ENCODE measurements at regions not wholly inside any gene's neighbourhood (a gene's known extent, or its start where the extent isn't known, plus 50 kb on each side); places are given as distances from the start of the nearest gene placed in this dataset.

- intact Hi-C loops (cut with DNase I): no loop called here
- WGBS (ENCODE audit: insufficient coverage, low coverage, low lambda C conversion rate, missing lambda C conversion rate): 23% methylated on average over 3 of the region's 3 CpGs
- Histone ChIP-seq H3K36me3 (no peaks in the 10 kb centered on the region), H3K4me3 (no peak overlapping the region), H3K4me1 (no peaks in the 10 kb centered on the region), H3K27ac (no peak overlapping the region), H3K27me3 (no peaks in the 10 kb centered on the region), H3K9me3 (no peaks in the 10 kb centered on the region)
- no peak for DNase-seq
- ATAC-seq: no peak
- no peak for TF ChIP-seq CTCF (IDR thresholded peaks at IDR 0.05)
- TF ChIP-seq POLR2A (IDR thresholded peaks at IDR 0.05): no peak
Measured at GRCh38 chr4:129614611-129615010, 518.7 kb downstream of the C4orf33 start.

GRCh38 chr4:129622566-129622965, 526.6 kb downstream of the C4orf33 start:
- intact Hi-C loops (cut with DNase I): no loop called here

GRCh38 chr4:129623233-129623875, 527.4 kb downstream of the C4orf33 start:
- intact Hi-C loops (cut with DNase I): no loop called here

More at GRCh38 chr4:129622566-129622965, 526.6 kb downstream of the C4orf33 start:
- DNase-seq (no peak), ATAC-seq (no peak)
- H3K4me1 ChIP-seq: peaks cover 0 to 3% (median 0%) of the 10 kb centered on the region in 4 donors
- no peaks in the 10 kb centered on the region for H3K27me3 ChIP-seq
- H3K36me3 ChIP-seq: no peaks in the 10 kb centered on the region
- H3K27ac ChIP-seq: no peak overlapping the region
- no peak overlapping the region for H3K4me3 ChIP-seq
- WGBS (ENCODE audit: insufficient coverage, low coverage, low lambda C conversion rate, missing lambda C conversion rate): 74% methylated on average over 2 of the region's 2 CpGs
- no peaks in the 10 kb centered on the region for H3K9me3 ChIP-seq
- TF ChIP-seq POLR2A (IDR thresholded peaks at IDR 0.05): no peak
- TF ChIP-seq CTCF (IDR thresholded peaks at IDR 0.05): no peak

DNA sequence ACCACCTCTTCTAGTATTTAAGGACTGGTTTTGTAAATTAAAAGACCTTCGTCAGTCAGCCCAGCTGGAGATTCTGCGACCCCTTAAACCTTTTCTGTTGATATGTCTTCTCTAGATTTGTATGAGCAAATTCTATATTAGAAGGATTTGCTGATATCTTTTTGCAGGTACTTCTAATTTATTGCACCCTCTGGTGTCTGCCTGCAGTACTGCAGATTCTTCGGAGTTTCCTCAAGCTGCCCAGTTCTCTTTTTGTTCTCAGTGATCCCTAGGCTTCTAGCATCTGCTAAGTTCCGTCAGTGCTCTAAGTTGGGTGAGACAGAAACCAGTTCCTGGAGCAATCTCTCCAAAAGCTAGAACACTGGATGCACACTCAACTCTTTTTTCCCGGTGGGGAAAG, 545.2 kb downstream of the C4orf33 start:
- H3K9me3 ChIP-seq: no peaks in the 10 kb centered on the region
- no peaks in the 10 kb centered on the region for H3K27me3 ChIP-seq
- peak; percentile 84 to 94 (median 88) for ATAC-seq
- DNase-seq: peak in 2 of 3 donors; percentile 29 to 58
- H3K27ac ChIP-seq: no peak overlapping the region
- intact Hi-C loops (cut with DNase I): loop anchor here in 1 of 2 donors (10.0 kb wide), 1 partner anchor 116 kb away; no protein-coding TSS in a partner anchor
- H3K36me3 ChIP-seq: no peaks in the 10 kb centered on the region
- TF ChIP-seq POLR2A (IDR thresholded peaks at IDR 0.05) (no peak), CTCF (IDR thresholded peaks at IDR 0.05) (peak; percentile 80 to 86 (median 84))
- no peak overlapping the region for H3K4me3 ChIP-seq
- 20% methylated on average over 5 of the region's 5 CpGs for WGBS (ENCODE audit: insufficient coverage, low coverage, low lambda C conversion rate, missing lambda C conversion rate)
- H3K4me1 ChIP-seq: no peaks in the 10 kb centered on the region

More at GRCh38 chr4:129623233-129623875, 527.4 kb downstream of the C4orf33 start:
- Histone ChIP-seq H3K4me3 (no peak overlapping the region), H3K36me3 (no peaks in the 10 kb centered on the region), H3K27ac (no peak overlapping the region), H3K4me1 (peaks cover 0 to 3% (median 0%) of the 10 kb centered on the region in 4 donors), H3K9me3 (no peaks in the 10 kb centered on the region), H3K27me3 (no peaks in the 10 kb centered on the region)
- TF ChIP-seq CTCF (IDR thresholded peaks at IDR 0.05) (no peak), POLR2A (IDR thresholded peaks at IDR 0.05) (no peak)
- ATAC-seq (peak; percentile 92 to 99 (median 98)), DNase-seq (no peak)
- WGBS (ENCODE audit: insufficient coverage, low coverage, low lambda C conversion rate, missing lambda C conversion rate): 11% methylated on average over 4 of the region's 4 CpGs

Measured in right lobe of liver (tissue), 6 donors.